Kidney tubule cell (primary cell): ENCODE measurements at regions not wholly inside any gene's neighbourhood (a gene's known extent, or its start where the extent isn't known, plus 50 kb on each side); places are given as distances from the start of the nearest gene placed in this dataset.
A peak's percentile ranks its signal among the peaks of the same experiment; 100 is the strongest.
"Not testable (repeated sequence)": the region's sequence is repeated elsewhere in the genome, so short reads cannot be mapped to it uniquely, and the experiment has no call there.

Experiments used
- DNase-seq: peaks from one replicate; pipeline ENCODE4 v3.0.0-alpha.2; 2018; ENCODE audit warnings: low spot score

- no peak for DNase-seq
Observed at GRCh38 chr3:88678747-88679146, 428.7 kb upstream of the EPHA3 start.

GRCh38 chr3:88690287-88690686 lies 417.1 kb upstream of the EPHA3 start:
- no peak for DNase-seq

GRCh38 chr3:88691081-88691480 lies 416.3 kb upstream of the EPHA3 start:
- DNase-seq = no peak

- peak; percentile 3 for DNase-seq
Observed at GRCh38 chr3:88703501-88704059, 403.8 kb upstream of the EPHA3 start.

GRCh38 chr3:88704338-88704737 lies 403.1 kb upstream of the EPHA3 start:
- DNase-seq = no peak

GRCh38 chr3:88707837-88708236 lies 399.6 kb upstream of the EPHA3 start:
- no peak for DNase-seq

GRCh38 chr3:88712552-88712951 lies 394.9 kb upstream of the EPHA3 start:
- DNase-seq = no peak

- peak; percentile 83 for DNase-seq
Observed at GRCh38 chr3:88713233-88713691, 394.2 kb upstream of the EPHA3 start.

- peak; percentile 51 for DNase-seq
Observed at GRCh38 chr3:88725440-88726165, 381.8 kb upstream of the EPHA3 start.

- no peak for DNase-seq
Observed at GRCh38 chr3:88732186-88732585, 375.2 kb upstream of the EPHA3 start.

- no peak for DNase-seq
Observed at GRCh38 chr3:88742106-88742505, 365.3 kb upstream of the EPHA3 start.

- DNase-seq = no peak
Observed at GRCh38 chr3:88742674-88743507, 364.5 kb upstream of the EPHA3 start.

GRCh38 chr3:88744896-88745295 lies 362.5 kb upstream of the EPHA3 start:
- no peak for DNase-seq

GRCh38 chr3:88747145-88747544 lies 360.3 kb upstream of the EPHA3 start:
- not testable (repeated sequence) for DNase-seq

- DNase-seq = no peak
Observed at GRCh38 chr3:88758676-88759075, 348.7 kb upstream of the EPHA3 start.

- DNase-seq = no peak
Observed at GRCh38 chr3:88767746-88768145, 339.7 kb upstream of the EPHA3 start.

GRCh38 chr3:88773766-88774165 lies 333.7 kb upstream of the EPHA3 start:
- DNase-seq = no peak

GRCh38 chr3:88775026-88775690 lies 332.3 kb upstream of the EPHA3 start:
- DNase-seq = no peak

- DNase-seq = no peak
Observed at GRCh38 chr3:88779482-88779881, 327.9 kb upstream of the EPHA3 start.

GRCh38 chr3:88784925-88785324 lies 322.5 kb upstream of the EPHA3 start:
- DNase-seq = no peak

GRCh38 chr3:88785841-88786240 lies 321.6 kb upstream of the EPHA3 start:
- no peak for DNase-seq

- DNase-seq = no peak
Observed at GRCh38 chr3:88795503-88795902, 311.9 kb upstream of the EPHA3 start.
